ENCODE measurements at regions not wholly inside any gene's neighbourhood (a gene's known extent, or its start where the extent isn't known, plus 50 kb on each side); places are given as distances from the start of the nearest gene placed in this dataset.

DNA sequence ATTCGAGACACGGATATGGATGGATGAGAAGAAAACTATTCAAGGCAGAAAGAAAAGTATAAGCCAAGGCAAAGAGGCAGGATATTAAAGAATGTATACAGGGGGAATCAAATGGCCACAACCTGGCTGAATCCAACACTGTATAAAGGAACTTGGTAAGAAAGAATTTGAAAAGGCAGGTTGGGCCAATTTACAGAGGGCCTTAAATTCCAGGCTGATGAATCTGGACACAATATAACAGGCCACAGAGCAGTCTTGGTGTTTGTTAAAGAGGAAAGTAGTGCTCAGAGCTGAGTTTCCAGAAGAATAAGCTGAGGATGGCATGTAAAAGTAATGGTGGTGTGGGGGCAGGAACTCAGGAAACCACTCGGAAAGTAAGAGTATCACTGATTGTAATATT lies 72.3 kb upstream of the POU2AF2 start:
- TF ChIP-seq, protein P1, sequence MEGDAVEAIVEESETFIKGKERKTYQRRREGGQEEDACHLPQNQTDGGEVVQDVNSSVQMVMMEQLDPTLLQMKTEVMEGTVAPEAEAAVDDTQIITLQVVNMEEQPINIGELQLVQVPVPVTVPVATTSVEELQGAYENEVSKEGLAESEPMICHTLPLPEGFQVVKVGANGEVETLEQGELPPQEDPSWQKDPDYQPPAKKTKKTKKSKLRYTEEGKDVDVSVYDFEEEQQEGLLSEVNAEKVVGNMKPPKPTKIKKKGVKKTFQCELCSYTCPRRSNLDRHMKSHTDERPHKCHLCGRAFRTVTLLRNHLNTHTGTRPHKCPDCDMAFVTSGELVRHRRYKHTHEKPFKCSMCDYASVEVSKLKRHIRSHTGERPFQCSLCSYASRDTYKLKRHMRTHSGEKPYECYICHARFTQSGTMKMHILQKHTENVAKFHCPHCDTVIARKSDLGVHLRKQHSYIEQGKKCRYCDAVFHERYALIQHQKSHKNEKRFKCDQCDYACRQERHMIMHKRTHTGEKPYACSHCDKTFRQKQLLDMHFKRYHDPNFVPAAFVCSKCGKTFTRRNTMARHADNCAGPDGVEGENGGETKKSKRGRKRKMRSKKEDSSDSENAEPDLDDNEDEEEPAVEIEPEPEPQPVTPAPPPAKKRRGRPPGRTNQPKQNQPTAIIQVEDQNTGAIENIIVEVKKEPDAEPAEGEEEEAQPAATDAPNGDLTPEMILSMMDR (IDR thresholded peaks at IDR 0.05; ENCODE audit: insufficient read depth, low read length, poor library complexity, severe bottlenecking) = no peak
- no peak for TF ChIP-seq EZH2phosphoT487 (conservative IDR thresholded peaks at IDR 0.05; ENCODE audit: low read length)
